ENCODE measurements at regions not wholly inside any gene's neighbourhood (a gene's known extent, or its start where the extent isn't known, plus 50 kb on each side); places are given as distances from the start of the nearest gene placed in this dataset.

DNA sequence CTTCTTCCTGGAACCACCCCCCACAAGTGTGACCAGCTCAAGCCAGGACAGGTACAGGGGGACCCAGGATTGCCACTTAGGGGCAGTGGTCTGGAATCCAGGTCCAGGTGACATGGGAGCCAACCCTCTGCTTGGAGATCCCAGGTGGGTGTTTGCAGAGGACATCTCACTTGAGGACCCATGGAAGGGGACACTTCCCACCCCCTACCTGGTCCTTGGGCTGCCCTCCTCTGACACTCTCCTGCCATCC, 145.5 kb downstream of the SEC14L1 start (continued):
- TF ChIP-seq SALL1 (CRISPR knock-in tag; IDR thresholded peaks at IDR 0.05), result no peak
- peak; percentile 26; the same call in 1 of the 2 replicates for TF ChIP-seq ZNF839 (CRISPR knock-in tag; IDR thresholded peaks at IDR 0.05; ENCODE audit: borderline replicate concordance)
- TF ChIP-seq NFKB2 (CRISPR knock-in tag; IDR thresholded peaks at IDR 0.05; ENCODE audit: borderline replicate concordance), result 0 out of 2 replicates have a peak, but pooled peaks have one; percentile 71
- peak; percentile 13; the same call in 1 of the 2 replicates for TF ChIP-seq RAD21 (CRISPR knock-in tag; IDR thresholded peaks at IDR 0.05)
- TF ChIP-seq KLF16 (CRISPR knock-in tag; IDR thresholded peaks at IDR 0.05), result no peak
- no peak for TF ChIP-seq ZNF17 (CRISPR knock-in tag; IDR thresholded peaks at IDR 0.05)
- TF ChIP-seq, protein P1, sequence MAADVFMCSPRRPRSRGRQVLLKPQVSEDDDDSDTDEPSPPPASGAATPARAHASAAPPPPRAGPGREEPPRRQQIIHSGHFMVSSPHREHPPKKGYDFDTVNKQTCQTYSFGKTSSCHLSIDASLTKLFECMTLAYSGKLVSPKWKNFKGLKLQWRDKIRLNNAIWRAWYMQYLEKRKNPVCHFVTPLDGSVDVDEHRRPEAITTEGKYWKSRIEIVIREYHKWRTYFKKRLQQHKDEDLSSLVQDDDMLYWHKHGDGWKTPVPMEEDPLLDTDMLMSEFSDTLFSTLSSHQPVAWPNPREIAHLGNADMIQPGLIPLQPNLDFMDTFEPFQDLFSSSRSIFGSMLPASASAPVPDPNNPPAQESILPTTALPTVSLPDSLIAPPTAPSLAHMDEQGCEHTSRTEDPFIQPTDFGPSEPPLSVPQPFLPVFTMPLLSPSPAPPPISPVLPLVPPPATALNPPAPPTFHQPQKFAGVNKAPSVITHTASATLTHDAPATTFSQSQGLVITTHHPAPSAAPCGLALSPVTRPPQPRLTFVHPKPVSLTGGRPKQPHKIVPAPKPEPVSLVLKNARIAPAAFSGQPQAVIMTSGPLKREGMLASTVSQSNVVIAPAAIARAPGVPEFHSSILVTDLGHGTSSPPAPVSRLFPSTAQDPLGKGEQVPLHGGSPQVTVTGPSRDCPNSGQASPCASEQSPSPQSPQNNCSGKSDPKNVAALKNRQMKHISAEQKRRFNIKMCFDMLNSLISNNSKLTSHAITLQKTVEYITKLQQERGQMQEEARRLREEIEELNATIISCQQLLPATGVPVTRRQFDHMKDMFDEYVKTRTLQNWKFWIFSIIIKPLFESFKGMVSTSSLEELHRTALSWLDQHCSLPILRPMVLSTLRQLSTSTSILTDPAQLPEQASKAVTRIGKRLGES (CRISPR knock-in tag; IDR thresholded peaks at IDR 0.05; ENCODE audit: borderline replicate concordance), result 0 out of 2 replicates have a peak, but pooled peaks have one; percentile 36
- TF ChIP-seq, protein P2, sequence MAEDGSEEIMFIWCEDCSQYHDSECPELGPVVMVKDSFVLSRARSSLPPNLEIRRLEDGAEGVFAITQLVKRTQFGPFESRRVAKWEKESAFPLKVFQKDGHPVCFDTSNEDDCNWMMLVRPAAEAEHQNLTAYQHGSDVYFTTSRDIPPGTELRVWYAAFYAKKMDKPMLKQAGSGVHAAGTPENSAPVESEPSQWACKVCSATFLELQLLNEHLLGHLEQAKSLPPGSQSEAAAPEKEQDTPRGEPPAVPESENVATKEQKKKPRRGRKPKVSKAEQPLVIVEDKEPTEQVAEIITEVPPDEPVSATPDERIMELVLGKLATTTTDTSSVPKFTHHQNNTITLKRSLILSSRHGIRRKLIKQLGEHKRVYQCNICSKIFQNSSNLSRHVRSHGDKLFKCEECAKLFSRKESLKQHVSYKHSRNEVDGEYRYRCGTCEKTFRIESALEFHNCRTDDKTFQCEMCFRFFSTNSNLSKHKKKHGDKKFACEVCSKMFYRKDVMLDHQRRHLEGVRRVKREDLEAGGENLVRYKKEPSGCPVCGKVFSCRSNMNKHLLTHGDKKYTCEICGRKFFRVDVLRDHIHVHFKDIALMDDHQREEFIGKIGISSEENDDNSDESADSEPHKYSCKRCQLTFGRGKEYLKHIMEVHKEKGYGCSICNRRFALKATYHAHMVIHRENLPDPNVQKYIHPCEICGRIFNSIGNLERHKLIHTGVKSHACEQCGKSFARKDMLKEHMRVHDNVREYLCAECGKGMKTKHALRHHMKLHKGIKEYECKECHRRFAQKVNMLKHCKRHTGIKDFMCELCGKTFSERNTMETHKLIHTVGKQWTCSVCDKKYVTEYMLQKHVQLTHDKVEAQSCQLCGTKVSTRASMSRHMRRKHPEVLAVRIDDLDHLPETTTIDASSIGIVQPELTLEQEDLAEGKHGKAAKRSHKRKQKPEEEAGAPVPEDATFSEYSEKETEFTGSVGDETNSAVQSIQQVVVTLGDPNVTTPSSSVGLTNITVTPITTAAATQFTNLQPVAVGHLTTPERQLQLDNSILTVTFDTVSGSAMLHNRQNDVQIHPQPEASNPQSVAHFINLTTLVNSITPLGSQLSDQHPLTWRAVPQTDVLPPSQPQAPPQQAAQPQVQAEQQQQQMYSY (CRISPR knock-in tag; IDR thresholded peaks at IDR 0.05), result no peak
- no peak for TF ChIP-seq RFX3 (CRISPR knock-in tag; IDR thresholded peaks at IDR 0.05)
- no peak for TF ChIP-seq TBP (CRISPR knock-in tag; IDR thresholded peaks at IDR 0.05)
- TF ChIP-seq KDM5B (CRISPR knock-in tag; IDR thresholded peaks at IDR 0.05; ENCODE audit: borderline replicate concordance), result 0 out of 2 replicates have a peak, but pooled peaks have one; percentile 36
- TF ChIP-seq ZKSCAN5 (CRISPR knock-in tag; IDR thresholded peaks at IDR 0.05), result 0 out of 2 replicates have a peak, but pooled peaks have one; percentile 45
- peak; percentile 78; the same call in 1 of the 2 replicates for TF ChIP-seq ZNF879 (CRISPR knock-in tag; IDR thresholded peaks at IDR 0.05)
- TF ChIP-seq BRD4 (CRISPR knock-in tag; IDR thresholded peaks at IDR 0.05), result 0 out of 2 replicates have a peak, but pooled peaks have one; percentile 80
- TF ChIP-seq, protein P3, sequence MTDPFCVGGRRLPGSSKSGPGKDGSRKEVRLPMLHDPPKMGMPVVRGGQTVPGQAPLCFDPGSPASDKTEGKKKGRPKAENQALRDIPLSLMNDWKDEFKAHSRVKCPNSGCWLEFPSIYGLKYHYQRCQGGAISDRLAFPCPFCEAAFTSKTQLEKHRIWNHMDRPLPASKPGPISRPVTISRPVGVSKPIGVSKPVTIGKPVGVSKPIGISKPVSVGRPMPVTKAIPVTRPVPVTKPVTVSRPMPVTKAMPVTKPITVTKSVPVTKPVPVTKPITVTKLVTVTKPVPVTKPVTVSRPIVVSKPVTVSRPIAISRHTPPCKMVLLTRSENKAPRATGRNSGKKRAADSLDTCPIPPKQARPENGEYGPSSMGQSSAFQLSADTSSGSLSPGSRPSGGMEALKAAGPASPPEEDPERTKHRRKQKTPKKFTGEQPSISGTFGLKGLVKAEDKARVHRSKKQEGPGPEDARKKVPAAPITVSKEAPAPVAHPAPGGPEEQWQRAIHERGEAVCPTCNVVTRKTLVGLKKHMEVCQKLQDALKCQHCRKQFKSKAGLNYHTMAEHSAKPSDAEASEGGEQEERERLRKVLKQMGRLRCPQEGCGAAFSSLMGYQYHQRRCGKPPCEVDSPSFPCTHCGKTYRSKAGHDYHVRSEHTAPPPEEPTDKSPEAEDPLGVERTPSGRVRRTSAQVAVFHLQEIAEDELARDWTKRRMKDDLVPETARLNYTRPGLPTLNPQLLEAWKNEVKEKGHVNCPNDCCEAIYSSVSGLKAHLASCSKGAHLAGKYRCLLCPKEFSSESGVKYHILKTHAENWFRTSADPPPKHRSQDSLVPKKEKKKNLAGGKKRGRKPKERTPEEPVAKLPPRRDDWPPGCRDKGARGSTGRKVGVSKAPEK (CRISPR knock-in tag; IDR thresholded peaks at IDR 0.05; ENCODE audit: borderline replicate concordance), result 0 out of 2 replicates have a peak, but pooled peaks have one; percentile 32
- 0 out of 2 replicates have a peak, but pooled peaks have one; percentile 37 for TF ChIP-seq ZNF777 (CRISPR knock-in tag; IDR thresholded peaks at IDR 0.05)
- TF ChIP-seq EHMT2 (IDR thresholded peaks at IDR 0.05; ENCODE audit: borderline replicate concordance, low read depth, low read length), result no peak
- TF ChIP-seq, protein P4, sequence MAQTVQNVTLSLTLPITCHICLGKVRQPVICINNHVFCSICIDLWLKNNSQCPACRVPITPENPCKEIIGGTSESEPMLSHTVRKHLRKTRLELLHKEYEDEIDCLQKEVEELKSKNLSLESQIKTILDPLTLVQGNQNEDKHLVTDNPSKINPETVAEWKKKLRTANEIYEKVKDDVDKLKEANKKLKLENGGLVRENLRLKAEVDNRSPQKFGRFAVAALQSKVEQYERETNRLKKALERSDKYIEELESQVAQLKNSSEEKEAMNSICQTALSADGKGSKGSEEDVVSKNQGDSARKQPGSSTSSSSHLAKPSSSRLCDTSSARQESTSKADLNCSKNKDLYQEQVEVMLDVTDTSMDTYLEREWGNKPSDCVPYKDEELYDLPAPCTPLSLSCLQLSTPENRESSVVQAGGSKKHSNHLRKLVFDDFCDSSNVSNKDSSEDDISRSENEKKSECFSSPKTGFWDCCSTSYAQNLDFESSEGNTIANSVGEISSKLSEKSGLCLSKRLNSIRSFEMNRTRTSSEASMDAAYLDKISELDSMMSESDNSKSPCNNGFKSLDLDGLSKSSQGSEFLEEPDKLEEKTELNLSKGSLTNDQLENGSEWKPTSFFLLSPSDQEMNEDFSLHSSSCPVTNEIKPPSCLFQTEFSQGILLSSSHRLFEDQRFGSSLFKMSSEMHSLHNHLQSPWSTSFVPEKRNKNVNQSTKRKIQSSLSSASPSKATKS (CRISPR knock-in tag; IDR thresholded peaks at IDR 0.05), result no peak
- 0 out of 2 replicates have a peak, but pooled peaks have one; percentile 6 for TF ChIP-seq SIN3B (IDR thresholded peaks at IDR 0.05; ENCODE audit: low read length)
- TF ChIP-seq ZNF33B (CRISPR knock-in tag; IDR thresholded peaks at IDR 0.05), result 0 out of 2 replicates have a peak, but pooled peaks have one; percentile 27

Data from HepG2 (cell line).